H1 (cell line): ENCODE measurements at regions not wholly inside any gene's neighbourhood (a gene's known extent, or its start where the extent isn't known, plus 50 kb on each side); places are given as distances from the start of the nearest gene placed in this dataset.

Experiments
- CTCF ChIA-PET: fragments of 300-600 bp; sonication (Branson Sonifier 250); formaldehyde crosslinking; loops from one replicate; lab custom pipeline; 2021; ENCODE audit not compliant: partially characterized antibody; lab: Charles Lee
- POLR2A ChIA-PET: fragments of 300-600 bp; sonication (Branson Sonifier 250); formaldehyde crosslinking; loops from one replicate; lab custom pipeline; 2021; ENCODE audit warnings: inconsistent platforms; ENCODE audit not compliant: partially characterized antibody; lab: Charles Lee
- DNase-seq, 2 experiments: peaks; one replicate each; pipeline versions ENCODE4 v3.0.0 to v3.0.0-alpha.2; 2010 to 2022; ENCODE audit warnings: low spot score in 2 of 2, low read depth in 1 of 2, mixed read lengths in 1 of 2
- FAIRE-seq: peaks from 2 replicates; lab custom pipeline; 2011; peaks lifted over from hg19 to GRCh38; lab: Jason Lieb, UNC
- H2AFZ ChIP-seq: 2 replicates; pipeline ENCODE4 v1.8.1; 2012; ENCODE audit warnings: low read length, inconsistent platforms
- H2AK5ac ChIP-seq: 2 replicates; pipeline ENCODE4 v1.6.1; 2013; ENCODE audit warnings: low read depth, low read length
- H2BK120ac ChIP-seq: replicated peaks from 2 replicates; pipeline ENCODE3; 2013; ENCODE audit warnings: low read depth, low read length, inconsistent platforms
- H2BK12ac ChIP-seq: 2 replicates; pipeline ENCODE4 v1.6.1; 2013; ENCODE audit warnings: low read depth, low read length
- H2BK15ac ChIP-seq: 2 replicates; pipeline ENCODE4 v1.6.1; 2013; ENCODE audit warnings: low read length
- H2BK20ac ChIP-seq: 2 replicates; pipeline ENCODE4 v1.6.1; 2013; ENCODE audit warnings: low read length
- H2BK5ac ChIP-seq: 2 replicates; pipeline ENCODE4 v1.6.1; 2013; ENCODE audit warnings: low read depth, low read length
- H3K14ac ChIP-seq: 2 replicates; pipeline ENCODE4 v1.6.1; 2013; ENCODE audit warnings: inconsistent platforms; ENCODE audit not compliant: insufficient read length
- H3K18ac ChIP-seq: 2 replicates; pipeline ENCODE4 v1.6.1; 2013; ENCODE audit warnings: low read length; ENCODE audit errors: extremely low read depth
- H3K23ac ChIP-seq: 2 replicates; pipeline ENCODE4 v1.6.1; 2013; ENCODE audit warnings: inconsistent platforms; ENCODE audit not compliant: insufficient read length
- H3K23me2 ChIP-seq: 2 replicates; pipeline ENCODE4 v1.6.1; 2013; ENCODE audit warnings: low read depth, low read length
- H3K27ac ChIP-seq: 2 replicates; pipeline ENCODE4 v1.6.1; 2011; ENCODE audit warnings: low read depth, low read length, inconsistent platforms
- H3K27me3 ChIP-seq, 4 experiments: replicated peaks in 1 of 4; 1 replicate in 1 of 4; 2 replicates in 3 of 4; pipeline versions ENCODE4 v1.6.1 to v1.8.1; 2011 to 2013; ENCODE audit warnings: low read length in 3 of 4, mild to moderate bottlenecking in 3 of 4, inconsistent platforms in 2 of 4, mixed read lengths in 2 of 4, moderate library complexity in 1 of 4; ENCODE audit not compliant: control insufficient read depth in 3 of 4, insufficient read depth in 3 of 4; ENCODE audit errors: extremely low read depth in 1 of 4
- H3K36me3 ChIP-seq, 4 experiments: 2 replicates each; pipeline versions ENCODE4 v1.6.1 to v1.8.1; 2011 to 2013; ENCODE audit warnings: mild to moderate bottlenecking in 4 of 4, low read length in 3 of 4, moderate library complexity in 2 of 4, control low read depth in 1 of 4, inconsistent platforms in 1 of 4; ENCODE audit not compliant: insufficient read depth in 4 of 4, control insufficient read depth in 2 of 4
- H3K4ac ChIP-seq: replicated peaks from 2 replicates; pipeline ENCODE3; 2013; ENCODE audit warnings: low read length, low read depth, mixed read lengths, inconsistent platforms; ENCODE audit not compliant: insufficient read length
- H3K4me1 ChIP-seq, 4 experiments: replicated peaks in 1 of 4; 1 replicate in 1 of 4; 2 replicates in 3 of 4; pipeline versions ENCODE4 v1.6.1 to v1.8.1; 2011 to 2013; ENCODE audit warnings: low read length in 3 of 4, inconsistent platforms in 2 of 4, mixed read lengths in 1 of 4; ENCODE audit not compliant: insufficient read depth in 4 of 4, control insufficient read depth in 3 of 4
- H3K4me2 ChIP-seq, 2 experiments: 2 replicates each; pipeline versions ENCODE4 v1.6.1 to v1.8.1; 2011 to 2013; ENCODE audit warnings: low read depth in 2 of 2, low read length in 2 of 2, control low read depth in 1 of 2, inconsistent platforms in 1 of 2, mild to moderate bottlenecking in 1 of 2; ENCODE audit not compliant: insufficient read depth in 1 of 2
- H3K4me3 ChIP-seq, 4 experiments: fragments of 200-600, 300-600 bp in 1 of 4; sonication (generic), shearing (Covaris generic), sonication (Bioruptor Twin) in 1 of 4; 2 replicates each; pipeline versions ENCODE4 v1.5.1 to v1.8.1; 2011 to 2016; ENCODE audit warnings: low read length in 4 of 4, low read depth in 3 of 4, control low read depth in 2 of 4, inconsistent platforms in 2 of 4, mild to moderate bottlenecking in 2 of 4, mixed read lengths in 1 of 4, moderate library complexity in 1 of 4; ENCODE audit not compliant: insufficient read depth in 2 of 4; ENCODE audit errors: extremely low read depth in 1 of 4
- H3K56ac ChIP-seq: replicated peaks from 2 replicates; pipeline ENCODE3; 2013; ENCODE audit warnings: low read depth, mild to moderate bottlenecking, mixed read lengths, low read length, inconsistent platforms; ENCODE audit not compliant: insufficient read length
- H3K79me1 ChIP-seq: 2 replicates; pipeline ENCODE4 v1.6.1; 2013; ENCODE audit warnings: low read depth, low read length, control low read depth
- H3K79me2 ChIP-seq, 2 experiments: 2 replicates each; pipeline versions ENCODE4 v1.6.1 to v1.8.1; 2012 to 2013; ENCODE audit warnings: low read length in 2 of 2, mild to moderate bottlenecking in 2 of 2, inconsistent platforms in 1 of 2; ENCODE audit not compliant: insufficient read depth in 2 of 2, control insufficient read depth in 1 of 2
- H3K9ac ChIP-seq, 4 experiments: replicated peaks in 1 of 4; 1 replicate in 1 of 4; 2 replicates in 3 of 4; pipeline versions ENCODE4 v1.6.1 to v1.8.1; 2011 to 2013; ENCODE audit warnings: low read depth in 3 of 4, low read length in 3 of 4, control low read depth in 2 of 4, mild to moderate bottlenecking in 2 of 4, moderate library complexity in 2 of 4, inconsistent platforms in 1 of 4; ENCODE audit errors: extremely low read depth in 1 of 4
- H3K9me3 ChIP-seq, 2 experiments: 2 replicates each; pipeline versions ENCODE4 v1.6.1 to v1.8.1; 2012 to 2013; ENCODE audit warnings: mild to moderate bottlenecking in 2 of 2, moderate library complexity in 2 of 2, control low read depth in 1 of 2, inconsistent platforms in 1 of 2, low read depth in 1 of 2, low read length in 1 of 2, mixed read lengths in 1 of 2; ENCODE audit not compliant: insufficient read depth in 2 of 2
- H4K20me1 ChIP-seq, 2 experiments: replicated peaks in 1 of 2; 2 replicates each; pipeline versions ENCODE3 to v1.8.1; 2011 to 2013; ENCODE audit warnings: inconsistent platforms in 2 of 2, low read length in 2 of 2, mild to moderate bottlenecking in 1 of 2; ENCODE audit not compliant: insufficient read depth in 2 of 2, control insufficient read depth in 1 of 2
- H4K5ac ChIP-seq: 2 replicates; pipeline ENCODE4 v1.6.1; 2013; ENCODE audit warnings: low read length, low read depth, mixed read lengths, inconsistent platforms; ENCODE audit not compliant: insufficient read length
- H4K8ac ChIP-seq: 2 replicates; pipeline ENCODE4 v1.8.0; 2013; ENCODE audit warnings: mild to moderate bottlenecking, moderate library complexity, low read length, inconsistent platforms; ENCODE audit not compliant: insufficient read depth; ENCODE audit errors: extremely low read depth
- H4K91ac ChIP-seq: replicated peaks from 2 replicates; pipeline ENCODE3; 2013; ENCODE audit warnings: low read length, mixed read lengths, inconsistent platforms; ENCODE audit not compliant: insufficient read length
- BRCA1 ChIP-seq: IDR thresholded peaks from 2 replicates; pipeline ENCODE4 v1.6.1; 2012; ENCODE audit warnings: low read depth, low read length, improper control_type of control experiment
- FOSL1 ChIP-seq: IDR thresholded peaks from 2 replicates; pipeline ENCODE4 v1.6.1; 2011; ENCODE audit warnings: mild to moderate bottlenecking, low read depth, low read length, moderate library complexity; ENCODE audit not compliant: insufficient read depth
- HDAC2 ChIP-seq, 2 experiments: fragments of 300-600 bp in 1 of 2; sonication (generic) in 1 of 2; IDR thresholded peaks; 2 replicates each; pipeline ENCODE4 v1.6.1; 2011 to 2012; ENCODE audit warnings: low read depth in 2 of 2, low read length in 2 of 2, mild to moderate bottlenecking in 2 of 2, moderate library complexity in 2 of 2, borderline replicate concordance in 1 of 2, inconsistent platforms in 1 of 2
- JUN ChIP-seq: IDR thresholded peaks from 2 replicates; pipeline ENCODE4 v1.6.1; 2011; ENCODE audit warnings: low read depth, mild to moderate bottlenecking, improper control_type of control experiment, low read length
- JUND ChIP-seq: IDR thresholded peaks from 2 replicates; pipeline ENCODE4 v1.6.1; 2011; ENCODE audit warnings: mild to moderate bottlenecking, improper control_type of control experiment, low read length
- PHF8 ChIP-seq: fragments of 200-600 bp; sonication (generic); conservative IDR thresholded peaks from 2 replicates; pipeline ENCODE4 v1.7.1; 2012; ENCODE audit warnings: low read depth, mild to moderate bottlenecking, inconsistent platforms, low read length, moderate library complexity
- RAD21 ChIP-seq, 2 experiments: IDR thresholded peaks in 1 of 2; conservative IDR thresholded peaks in 1 of 2; 2 replicates each; pipeline ENCODE4 v1.6.1; 2011; ENCODE audit warnings: low read depth in 2 of 2, low read length in 2 of 2, improper control_type of control experiment in 1 of 2, inconsistent platforms in 1 of 2, mild to moderate bottlenecking in 1 of 2, moderate library complexity in 1 of 2
- RFX5 ChIP-seq: IDR thresholded peaks from 2 replicates; pipeline ENCODE4 v1.6.1; 2011; ENCODE audit warnings: low read depth, low read length, improper control_type of control experiment, borderline replicate concordance
- RXRA ChIP-seq: IDR thresholded peaks from 2 replicates; pipeline ENCODE4 v1.6.1; 2011; ENCODE audit warnings: low read depth, mild to moderate bottlenecking, low read length, moderate library complexity; ENCODE audit not compliant: insufficient read depth
- SIN3A ChIP-seq, 2 experiments: IDR thresholded peaks in 1 of 2; conservative IDR thresholded peaks in 1 of 2; 2 replicates each; pipeline ENCODE4 v1.6.1; 2011 to 2012; ENCODE audit warnings: low read length in 2 of 2, improper control_type of control experiment in 1 of 2, low read depth in 1 of 2, mild to moderate bottlenecking in 1 of 2
- SP4 ChIP-seq: IDR thresholded peaks from 2 replicates; pipeline ENCODE4 v1.6.1; 2012; ENCODE audit warnings: low read length, inconsistent platforms
- TAF1 ChIP-seq: IDR thresholded peaks from 2 replicates; pipeline ENCODE4 v1.6.1; 2011; ENCODE audit warnings: mild to moderate bottlenecking, low read depth, low read length
- TBP ChIP-seq: IDR thresholded peaks from 2 replicates; pipeline ENCODE4 v1.6.1; 2011; ENCODE audit warnings: low read depth, low read length, improper control_type of control experiment
- TF ChIP-seq, protein P1 (sequence below): IDR thresholded peaks from 2 replicates; pipeline ENCODE4 v1.6.1; 2012; ENCODE audit warnings: inconsistent platforms

DNA sequence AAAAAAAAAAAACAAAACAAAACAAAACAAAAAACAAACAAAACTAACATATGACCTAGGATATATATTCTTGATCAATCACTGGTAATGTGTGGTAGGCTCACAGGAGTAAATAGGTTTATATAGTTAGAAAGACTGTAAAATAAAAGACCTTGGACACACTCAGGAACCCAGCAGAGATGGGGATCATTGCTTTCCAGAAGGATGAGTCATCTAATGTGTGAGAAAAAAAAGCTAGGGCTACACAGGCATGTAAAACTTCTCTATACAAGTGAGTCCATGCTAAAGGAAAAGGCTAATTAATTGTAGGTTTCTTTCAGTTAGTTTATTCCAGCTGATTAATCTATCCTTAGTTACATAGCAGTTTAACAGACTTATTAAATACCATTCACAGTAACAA is 710.3 kb upstream of the ARPP21 start:
- POLR2A ChIA-PET, result no interaction called here
- no peak for TF ChIP-seq RFX5
- TF ChIP-seq, protein P1, sequence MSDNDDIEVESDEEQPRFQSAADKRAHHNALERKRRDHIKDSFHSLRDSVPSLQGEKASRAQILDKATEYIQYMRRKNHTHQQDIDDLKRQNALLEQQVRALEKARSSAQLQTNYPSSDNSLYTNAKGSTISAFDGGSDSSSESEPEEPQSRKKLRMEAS, result no peak
- TF ChIP-seq TBP, result no peak
- TF ChIP-seq RAD21 (IDR thresholded peaks at IDR 0.05 in 1 of 2, conservative IDR thresholded peaks at IDR 0.05 in 1 of 2; ENCODE audit: low read depth in 2 of 2, low read length in 2 of 2), result no peak
- TF ChIP-seq PHF8, result no peak
- no peak for TF ChIP-seq BRCA1
- TF ChIP-seq JUND, result no peak
- TF ChIP-seq RXRA, result no peak
- TF ChIP-seq JUN, result no peak
- no peak for TF ChIP-seq SIN3A (conservative IDR thresholded peaks at IDR 0.05 in 1 of 2, IDR thresholded peaks at IDR 0.05 in 1 of 2; ENCODE audit: low read depth in 1 of 2, low read length in 2 of 2)
- TF ChIP-seq SP4, result no peak
- no peak for TF ChIP-seq FOSL1
- no peak for TF ChIP-seq HDAC2 (IDR thresholded peaks at IDR 0.05; ENCODE audit: borderline replicate concordance in 1 of 2, low read depth in 2 of 2, low read length in 2 of 2)
- TF ChIP-seq TAF1, result no peak

More for the DNA sequence above, 710.3 kb upstream of the ARPP21 start:
- Histone ChIP-seq H3K79me2 (no peaks in the 10 kb centered on the region), H4K91ac (no peak overlapping the region), H3K4ac (no peak overlapping the region), H3K23ac (no peak overlapping the region), H3K14ac (no peak overlapping the region), H2AFZ (no peak overlapping the region), H3K9ac (no peak overlapping the region), H3K79me1 (no peaks in the 10 kb centered on the region), H3K27me3 (no peaks in the 10 kb centered on the region), H2BK12ac (no peak overlapping the region), H3K27ac (no peak overlapping the region), H3K36me3 (no peaks in the 10 kb centered on the region; a peak in 1 of 8 replicates), H3K23me2 (no peaks in the 10 kb centered on the region), H3K4me2 (no peak overlapping the region), H4K20me1 (no peaks in the 10 kb centered on the region), H4K8ac (no peak overlapping the region), H4K5ac (no peak overlapping the region), H3K18ac (no peak overlapping the region), H2BK120ac (no peak overlapping the region), H2BK20ac (no peak overlapping the region), H3K4me3 (no peak overlapping the region), H3K56ac (no peak overlapping the region), H3K9me3 (0 out of 4 replicates have a peak, but pooled peaks cover 3% of the 10 kb centered on the region in 2 experiments), H2BK15ac (no peak overlapping the region), H3K4me1 (no peaks in the 10 kb centered on the region), H2BK5ac (no peak overlapping the region), H2AK5ac (no peak overlapping the region)
- DNase-seq (no peak), FAIRE-seq (no peak)
- CTCF ChIA-PET, result interaction anchor here (0.6 to 1.2 kb wide), 2 partner anchors 19 to 908 kb away, joined by 3 to 4 read pairs; no protein-coding TSS in a partner anchor
